Neural progenitor cell (in vitro differentiated cells): ENCODE measurements at regions not wholly inside any gene's neighbourhood (a gene's known extent, or its start where the extent isn't known, plus 50 kb on each side); places are given as distances from the start of the nearest gene placed in this dataset.

Experiments
- CTCF ChIP-seq: fragments of 200-600 bp; sonication (generic); IDR thresholded peaks from 2 replicates; pipeline ENCODE4 v1.5.1; 2017; ENCODE audit warnings: antibody characterized with exemption, mild to moderate bottlenecking
- EZH2 ChIP-seq: fragments of 200-600 bp; sonication (generic); IDR thresholded peaks from 2 replicates; pipeline ENCODE4 v1.6.1; 2017; ENCODE audit warnings: antibody characterized with exemption, mild to moderate bottlenecking, moderate library complexity

GRCh38 chr2:206845877-206846276 is 80.5 kb downstream of the FASTKD2 start:
- TF ChIP-seq CTCF (no peak), EZH2 (no peak)
